NCI-H82 (cell line): ENCODE measurements at regions not wholly inside any gene's neighbourhood (a gene's known extent, or its start where the extent isn't known, plus 50 kb on each side); places are given as distances from the start of the nearest gene placed in this dataset.
A peak's percentile ranks its signal among the peaks of the same experiment; 100 is the strongest.
"Not testable (repeated sequence)": the region's sequence is repeated elsewhere in the genome, so short reads cannot be mapped to it uniquely, and the experiment has no call there.

Source experiments
- DNase-seq: peaks from one replicate; lab custom pipeline; 2025; lab: John Stamatoyannopoulos, UW

DNA sequence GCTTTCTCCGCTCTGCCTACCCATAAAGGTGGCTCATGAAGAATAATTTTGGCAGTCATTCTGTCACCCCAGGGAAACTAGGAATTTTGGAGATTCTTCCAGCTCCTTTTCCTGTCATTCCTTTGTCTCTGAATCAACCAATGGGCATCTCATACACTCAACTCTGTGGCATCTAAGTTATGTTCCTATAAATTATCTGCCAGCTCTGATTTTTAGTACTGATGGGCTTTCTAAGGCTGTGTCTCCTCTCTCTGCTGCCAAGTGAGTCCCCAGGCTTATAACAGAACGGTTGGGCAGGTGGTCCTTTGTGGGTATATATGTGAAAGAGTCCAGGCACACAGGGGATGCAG, 226.8 kb downstream of the NMUR2 start:
- DNase-seq, result no peak

DNA sequence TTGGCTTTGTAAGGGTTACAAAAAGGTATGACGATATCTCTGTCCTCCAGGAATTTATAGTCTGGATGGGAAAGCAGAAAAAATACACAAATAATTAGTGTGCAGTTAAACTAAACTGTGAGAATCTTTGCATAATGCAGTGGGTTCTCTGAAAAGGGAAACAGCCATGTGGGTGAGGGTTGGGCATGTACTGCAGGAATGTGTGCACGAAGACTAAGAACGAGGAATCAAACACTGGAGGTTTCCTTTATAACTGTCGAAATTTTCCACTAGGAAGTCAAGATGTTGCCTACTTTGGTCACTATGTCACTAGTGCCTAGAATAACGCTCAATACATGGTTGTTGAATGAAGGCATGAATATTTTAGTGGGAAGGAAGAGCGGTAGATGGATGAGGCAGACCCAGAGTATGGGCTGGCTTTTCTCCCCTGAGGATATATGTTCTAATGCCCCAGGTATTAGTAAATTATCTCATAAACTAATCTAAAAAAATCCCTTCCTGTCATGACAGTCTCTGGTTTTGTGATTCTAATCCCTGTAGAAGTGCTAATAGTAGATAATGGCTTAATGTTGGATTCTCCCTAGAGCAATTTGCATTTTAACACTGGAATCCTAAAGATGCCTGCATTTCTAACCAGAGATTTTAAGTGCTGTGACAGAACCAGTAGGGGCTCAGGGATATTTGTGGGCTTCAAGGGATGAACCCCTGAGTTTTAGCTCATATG, 227.3 kb downstream of the NMUR2 start:
- no peak for DNase-seq

DNA sequence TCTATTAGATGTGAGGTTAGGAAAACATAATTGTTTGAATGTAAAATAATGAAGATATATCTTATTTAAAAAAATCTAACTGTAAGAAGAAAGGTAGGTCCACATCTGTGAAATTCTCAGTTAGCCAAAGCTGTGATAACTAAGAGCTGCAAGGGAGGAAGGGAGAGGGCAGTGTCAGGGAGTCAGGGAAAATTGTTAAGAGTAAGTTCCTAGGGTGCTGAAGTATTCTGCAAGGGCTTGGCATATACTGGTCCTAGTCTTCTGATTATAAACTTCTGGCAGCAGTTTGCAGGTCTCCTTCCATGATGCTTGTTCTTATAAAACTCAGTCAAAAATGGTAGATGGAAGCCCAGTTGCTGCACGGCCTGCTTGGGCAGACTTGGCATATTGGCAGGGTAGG, 233.2 kb downstream of the NMUR2 start:
- no peak for DNase-seq

DNA sequence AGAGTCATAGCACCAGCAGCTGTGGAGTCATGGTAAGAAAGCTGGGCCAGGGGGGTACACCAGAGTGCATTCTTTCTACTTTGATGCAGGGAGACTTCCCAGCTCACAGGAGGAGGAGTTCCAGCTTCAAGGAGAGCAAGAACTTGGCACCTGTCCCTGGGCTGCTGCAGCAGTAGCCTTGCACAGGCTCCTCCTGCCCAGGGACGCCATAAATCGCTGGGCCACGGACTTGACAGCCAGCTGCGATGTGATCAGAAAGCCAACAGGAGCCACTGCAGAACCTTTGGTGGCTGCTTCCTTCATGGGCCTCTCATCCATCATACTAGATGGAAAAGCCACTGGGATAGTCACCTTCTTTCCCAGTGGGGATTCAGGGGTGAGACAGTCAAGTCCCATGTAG, 234.7 kb downstream of the NMUR2 start:
- DNase-seq, result peak; percentile 1

DNA sequence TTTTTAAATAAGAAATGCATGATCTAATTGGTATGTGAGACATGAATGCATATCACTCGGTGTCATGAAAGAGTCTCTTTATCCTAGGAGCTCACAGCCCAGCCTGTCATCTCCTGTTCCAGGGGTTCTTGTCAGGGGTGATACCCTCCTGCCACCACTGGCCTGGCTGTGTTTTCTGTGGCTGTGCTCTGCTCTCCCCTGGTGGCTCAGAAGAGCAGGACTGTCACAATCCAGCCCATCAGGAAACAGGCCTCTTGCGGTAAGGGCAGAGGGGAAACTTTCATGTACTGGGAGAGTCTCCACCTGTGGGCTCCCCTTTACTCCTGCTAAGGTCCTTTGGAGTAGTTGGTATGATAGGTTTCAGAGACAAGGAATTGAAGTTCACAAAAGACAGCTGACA, 240.2 kb upstream of the GLRA1 start:
- DNase-seq, result no peak

DNA sequence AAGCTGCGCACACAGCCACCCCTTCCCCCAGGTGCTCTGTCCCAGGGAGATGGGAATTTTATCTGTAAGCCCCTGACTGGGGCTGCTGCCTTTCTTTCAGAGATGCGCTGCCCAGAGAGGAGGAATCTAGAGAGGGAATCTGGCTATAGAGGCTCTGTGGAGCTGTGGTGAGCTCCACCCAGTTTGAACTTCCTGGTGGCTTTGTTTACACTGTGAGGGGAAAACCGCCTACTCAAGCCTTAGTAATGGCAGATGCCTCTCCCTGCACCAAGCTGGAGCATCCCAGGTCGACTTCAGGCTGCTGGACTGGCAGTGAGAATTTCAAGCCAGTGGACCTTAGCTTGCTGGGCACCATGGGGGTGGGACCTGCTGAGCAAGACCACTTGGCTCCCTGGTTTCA, 235.2 kb upstream of the GLRA1 start:
- not testable (repeated sequence) for DNase-seq

DNA sequence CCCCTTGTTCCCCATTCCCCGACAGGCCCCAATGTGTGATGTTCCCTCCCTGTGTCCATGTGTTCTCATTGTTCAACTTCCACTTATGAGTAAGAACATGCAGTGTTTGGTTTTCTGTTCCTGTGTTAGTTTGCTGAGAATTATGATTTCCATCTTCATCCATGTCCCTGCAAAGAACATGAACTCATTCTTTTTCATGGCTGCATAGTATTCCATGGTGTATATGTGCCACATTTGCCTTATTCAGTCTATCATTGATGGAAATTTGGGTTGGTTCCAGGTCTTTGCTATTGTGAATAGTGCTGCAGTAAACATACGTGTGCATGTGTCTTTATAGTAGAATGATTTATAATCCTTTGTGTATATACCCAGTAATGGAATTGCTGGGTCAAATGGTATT, 229.8 kb upstream of the GLRA1 start:
- DNase-seq, result not testable (repeated sequence)

DNA sequence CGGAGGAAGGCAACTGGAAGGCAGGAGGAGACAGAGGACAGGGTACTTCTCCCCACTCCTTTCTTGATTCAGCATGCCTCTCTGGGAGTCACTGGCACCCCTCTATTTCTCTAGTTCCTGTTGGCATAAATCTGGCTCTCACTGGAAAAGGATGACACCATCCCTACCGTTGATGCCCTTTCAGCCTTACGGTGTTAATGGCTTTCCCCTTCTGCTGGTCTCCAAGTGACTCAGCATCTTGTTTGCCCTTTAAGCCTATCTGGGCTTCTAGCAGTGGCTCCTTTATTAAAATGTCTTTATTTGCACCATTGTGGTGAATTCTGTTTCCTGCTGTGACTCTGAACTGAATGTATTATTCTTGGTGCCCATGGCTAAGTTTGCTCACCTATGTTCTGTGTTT, 227.3 kb upstream of the GLRA1 start:
- DNase-seq, result no peak

DNA sequence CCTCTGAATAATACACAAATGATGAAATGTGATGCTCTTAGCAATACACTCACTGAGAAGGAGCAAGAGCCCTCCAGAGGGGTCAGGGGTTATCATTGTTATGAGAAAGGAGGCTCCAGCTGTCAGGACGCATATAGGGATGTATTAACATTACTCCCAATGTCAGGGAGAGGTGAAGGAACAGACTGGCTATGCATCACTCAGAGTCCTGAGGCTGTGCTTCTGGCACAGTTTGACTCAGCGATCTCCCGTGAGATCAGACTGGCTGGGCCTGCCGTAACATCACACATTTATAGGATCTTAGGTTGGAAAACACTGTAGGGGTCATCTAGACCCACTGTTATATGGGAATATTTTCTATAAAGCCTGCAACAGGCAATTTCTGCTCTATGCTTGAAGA, 226.5 kb upstream of the GLRA1 start:
- no peak for DNase-seq

DNA sequence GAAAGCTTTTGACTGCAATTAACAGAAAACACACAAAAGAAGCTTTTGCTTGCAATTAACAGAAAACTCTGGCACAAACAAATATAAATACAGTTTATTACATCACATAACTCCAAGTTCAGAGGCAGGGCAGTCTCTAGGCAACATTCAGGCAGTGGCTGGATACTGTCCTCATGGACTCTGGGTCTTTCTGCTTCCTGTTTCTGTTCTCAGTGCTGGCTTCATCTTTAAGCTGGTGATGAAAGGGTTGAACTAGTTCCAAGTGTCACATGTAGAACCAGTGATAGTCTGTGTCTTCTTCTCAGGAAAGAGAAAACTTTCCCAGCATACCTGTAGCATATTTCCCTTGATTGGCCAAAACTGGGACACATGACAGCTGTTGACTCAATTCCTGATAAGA, 222.6 kb upstream of the GLRA1 start:
- no peak for DNase-seq

DNA sequence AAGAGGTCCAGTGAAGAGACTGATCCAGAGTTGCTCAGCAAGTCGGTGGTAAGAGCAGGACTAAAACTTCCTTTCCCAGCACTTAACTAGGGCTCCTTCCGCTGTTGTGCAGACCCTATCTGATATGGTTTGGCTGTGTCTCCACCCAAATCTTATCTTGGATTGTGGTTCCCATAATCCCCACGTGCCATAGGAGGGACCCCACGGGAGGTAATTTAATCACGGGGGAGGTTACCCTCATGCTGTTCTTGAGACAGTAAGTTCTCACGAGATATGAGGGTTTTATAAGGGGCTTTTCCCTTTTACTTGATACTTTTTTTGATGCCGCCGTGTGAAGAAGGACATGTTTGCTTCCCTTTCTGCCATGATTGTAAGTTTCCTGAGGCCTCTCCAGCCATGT, 221.9 kb upstream of the GLRA1 start:
- no peak for DNase-seq

DNA sequence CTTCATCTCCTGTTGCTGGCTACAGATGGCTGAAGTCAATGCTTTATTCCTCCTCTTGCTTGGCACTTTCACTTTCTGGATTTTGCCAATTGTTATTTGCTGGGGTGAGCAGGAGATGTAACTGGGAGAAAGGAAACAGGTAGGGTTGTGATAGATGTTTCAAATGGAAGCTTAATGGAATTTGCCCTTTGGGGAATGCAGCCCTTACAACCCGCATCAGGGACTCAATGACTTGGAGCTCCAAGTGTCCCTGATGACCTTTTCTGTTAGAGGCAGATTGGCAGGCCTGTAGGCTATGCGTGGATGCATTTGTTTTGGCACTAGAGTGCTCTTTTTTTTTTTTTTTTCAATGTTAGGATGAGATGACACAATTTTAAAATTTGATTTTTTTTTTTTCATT, 219.9 kb upstream of the GLRA1 start:
- no peak for DNase-seq

DNA sequence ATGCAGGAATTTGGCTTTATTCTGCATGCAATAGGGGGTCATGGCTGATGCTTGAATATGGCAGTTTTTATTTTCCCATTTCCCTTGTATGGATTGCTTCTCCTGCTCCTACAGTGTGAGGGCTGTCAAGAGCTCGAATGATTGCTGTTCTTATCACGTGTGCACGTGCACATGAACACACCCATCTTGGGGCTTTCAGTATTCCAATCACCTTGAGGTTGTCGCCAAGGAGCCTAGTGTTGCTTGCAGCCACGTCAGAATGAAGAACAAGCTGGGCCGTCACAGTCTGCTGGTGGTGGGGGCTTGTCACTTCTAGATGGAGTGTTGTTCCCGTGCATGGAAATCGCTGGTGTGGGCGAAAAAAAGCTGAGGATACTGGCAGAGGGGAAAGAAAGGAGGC, 219.4 kb upstream of the GLRA1 start:
- no peak for DNase-seq

DNA sequence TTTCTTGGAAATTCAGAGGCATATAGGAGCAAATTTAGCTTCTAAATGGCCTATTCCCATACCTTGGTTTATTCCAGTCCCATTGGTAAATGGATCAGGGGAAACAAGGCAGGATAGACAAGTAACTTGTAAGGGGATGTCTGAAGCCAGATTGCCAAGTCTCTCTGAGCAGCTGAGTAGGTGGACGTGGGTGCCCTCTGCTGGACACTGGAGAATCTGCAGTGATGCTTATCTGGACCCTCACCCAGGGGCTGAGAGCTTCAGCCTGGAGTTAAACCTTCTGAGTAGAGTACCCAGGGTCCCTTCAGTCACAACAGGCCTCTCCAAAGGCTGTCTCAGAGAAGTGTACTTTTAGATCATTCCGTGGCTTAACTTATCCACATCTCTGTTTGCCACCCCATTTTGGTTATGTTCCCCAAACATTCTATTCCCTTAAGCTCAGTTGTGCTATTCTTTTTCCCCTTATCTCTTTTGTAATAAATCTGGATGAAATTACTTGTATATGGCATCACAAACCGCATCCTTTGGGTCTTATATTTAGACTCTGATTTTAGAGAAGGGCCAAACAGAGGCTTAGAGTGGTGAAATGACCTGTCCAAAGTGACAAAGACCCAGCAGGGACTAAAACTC, 218.3 kb upstream of the GLRA1 start:
- peak; percentile 88 for DNase-seq

DNA sequence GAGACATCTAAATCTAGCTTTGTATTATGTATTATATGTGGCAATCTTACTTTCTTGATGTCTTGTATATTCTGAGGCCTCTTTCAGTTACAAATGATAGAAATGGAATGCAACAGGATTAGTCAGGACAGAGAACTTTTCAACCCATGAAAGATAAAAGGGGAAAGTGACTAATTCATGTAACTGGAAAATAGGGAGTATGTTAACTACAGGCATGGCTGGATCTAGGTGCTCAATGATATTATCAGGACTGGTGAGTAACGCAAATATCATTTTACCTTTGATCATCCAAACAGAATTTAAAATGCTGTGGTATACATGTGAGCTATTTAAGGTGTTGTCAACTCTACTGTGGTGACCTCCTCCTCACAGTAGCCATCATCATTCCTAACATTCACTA, 215.7 kb upstream of the GLRA1 start:
- no peak for DNase-seq

DNA sequence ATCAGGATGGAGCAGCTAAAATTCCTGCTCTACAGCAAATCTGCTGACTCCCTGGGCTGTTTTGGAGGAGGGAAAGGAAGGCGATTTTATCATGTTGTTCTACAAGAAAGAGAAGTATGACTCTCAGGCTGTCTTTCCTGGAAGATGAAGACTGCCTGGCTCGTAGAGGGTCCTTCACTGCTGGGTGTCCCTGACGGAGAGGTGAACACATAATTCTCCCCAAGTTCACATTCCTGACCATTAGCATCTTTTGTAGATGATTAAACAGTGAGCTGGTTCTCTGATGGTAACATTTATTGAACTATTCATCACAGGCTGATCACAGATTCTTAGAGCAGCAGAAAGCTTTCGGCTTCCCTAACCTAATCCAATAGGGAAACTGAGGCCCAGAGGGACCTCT, 212.4 kb upstream of the GLRA1 start:
- DNase-seq, result no peak

DNA sequence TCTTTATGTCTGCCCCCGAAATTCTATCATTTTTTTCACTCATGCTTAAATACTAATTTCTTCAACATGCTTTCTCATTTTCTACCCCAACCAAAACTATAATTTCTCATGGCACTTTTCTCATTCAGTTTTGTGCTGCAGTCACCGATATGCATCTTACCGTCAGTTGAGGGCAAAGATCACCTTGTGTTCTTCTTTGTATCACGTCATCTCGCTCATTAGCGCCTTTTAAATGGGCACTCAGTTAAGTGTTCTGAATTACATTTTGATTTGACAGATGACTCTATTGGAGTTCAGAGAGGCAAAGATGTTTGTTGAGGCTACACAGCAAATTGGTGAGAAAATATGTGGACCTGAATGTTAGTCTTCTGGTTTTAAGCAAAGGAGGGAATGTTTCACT, 211.7 kb upstream of the GLRA1 start:
- no peak for DNase-seq

DNA sequence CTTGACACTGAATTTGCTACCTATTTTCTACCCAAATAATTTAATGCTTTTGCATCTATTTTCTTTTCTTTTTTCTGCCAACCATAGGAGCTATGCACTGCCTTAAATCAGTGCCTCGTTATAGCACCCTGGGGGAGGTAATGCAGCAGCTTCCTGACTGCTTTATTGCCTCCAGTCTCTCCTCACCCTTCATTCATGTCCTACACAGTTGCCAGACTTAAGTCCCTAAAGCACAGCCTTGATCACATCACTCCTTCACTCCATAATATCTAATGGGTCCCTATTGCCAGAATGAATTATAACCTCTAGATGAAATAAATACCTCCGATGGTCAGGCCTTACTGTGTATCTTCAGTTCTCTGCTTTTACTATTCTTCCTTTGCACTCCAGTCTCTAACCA, 211.2 kb upstream of the GLRA1 start:
- no peak for DNase-seq

DNA sequence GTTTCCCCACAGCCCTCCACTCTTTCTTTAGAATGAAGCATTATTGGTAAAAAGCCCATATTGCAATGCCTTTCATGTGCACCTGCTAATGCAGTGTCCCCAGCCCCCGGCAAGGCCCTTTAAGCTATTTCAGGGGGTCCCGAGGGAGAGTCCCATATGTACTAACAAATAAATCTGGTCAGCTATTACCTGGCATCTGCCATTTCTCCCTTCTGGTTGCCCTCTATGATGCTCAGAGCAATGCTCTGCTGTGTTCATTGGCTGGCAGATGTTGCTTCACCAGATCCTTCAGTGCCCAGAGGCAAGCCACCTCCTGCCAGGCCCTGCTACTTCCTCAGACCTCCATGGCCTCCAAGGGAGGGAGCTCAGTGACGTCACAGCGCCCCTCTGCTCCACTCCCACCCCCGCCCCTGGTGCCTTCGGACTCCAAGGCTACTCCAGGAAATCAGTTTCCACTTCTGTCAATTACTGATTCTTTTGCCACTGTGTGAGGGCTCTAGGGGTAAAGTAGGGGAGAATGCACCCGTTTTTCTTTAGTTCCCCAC, 201.1 kb upstream of the GLRA1 start:
- DNase-seq, result peak; percentile 46

DNA sequence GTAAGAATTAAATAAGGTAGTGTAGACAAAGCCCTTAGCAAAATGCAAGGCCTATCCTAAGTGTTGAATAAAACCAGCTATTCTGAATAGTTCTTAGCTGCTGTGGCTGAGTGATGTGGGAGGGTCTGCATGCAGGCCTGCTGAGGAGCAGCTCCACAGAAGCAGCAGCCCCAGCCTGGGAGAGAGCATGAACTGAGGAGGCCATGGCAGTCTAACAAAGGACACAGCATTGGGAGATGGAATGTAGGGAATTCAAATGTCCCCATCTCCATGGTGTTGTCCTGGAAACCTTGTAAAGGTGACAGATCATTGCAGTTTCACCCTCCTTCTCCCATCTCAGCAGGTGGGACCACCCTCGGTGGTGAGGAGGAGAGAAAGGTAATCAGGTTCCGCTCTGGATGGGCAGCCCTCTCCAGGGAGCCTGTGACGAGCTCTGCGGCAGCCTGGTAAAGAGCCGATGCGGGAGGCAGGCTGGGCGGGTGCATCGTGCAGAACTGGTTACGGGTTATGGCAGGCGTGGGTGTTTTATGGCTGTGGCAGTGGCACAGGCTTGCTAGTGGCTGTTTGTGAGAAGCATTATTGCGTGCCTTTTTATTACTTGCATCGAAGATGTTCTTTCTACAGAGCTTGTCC, 199.9 kb upstream of the GLRA1 start:
- no peak for DNase-seq

DNA sequence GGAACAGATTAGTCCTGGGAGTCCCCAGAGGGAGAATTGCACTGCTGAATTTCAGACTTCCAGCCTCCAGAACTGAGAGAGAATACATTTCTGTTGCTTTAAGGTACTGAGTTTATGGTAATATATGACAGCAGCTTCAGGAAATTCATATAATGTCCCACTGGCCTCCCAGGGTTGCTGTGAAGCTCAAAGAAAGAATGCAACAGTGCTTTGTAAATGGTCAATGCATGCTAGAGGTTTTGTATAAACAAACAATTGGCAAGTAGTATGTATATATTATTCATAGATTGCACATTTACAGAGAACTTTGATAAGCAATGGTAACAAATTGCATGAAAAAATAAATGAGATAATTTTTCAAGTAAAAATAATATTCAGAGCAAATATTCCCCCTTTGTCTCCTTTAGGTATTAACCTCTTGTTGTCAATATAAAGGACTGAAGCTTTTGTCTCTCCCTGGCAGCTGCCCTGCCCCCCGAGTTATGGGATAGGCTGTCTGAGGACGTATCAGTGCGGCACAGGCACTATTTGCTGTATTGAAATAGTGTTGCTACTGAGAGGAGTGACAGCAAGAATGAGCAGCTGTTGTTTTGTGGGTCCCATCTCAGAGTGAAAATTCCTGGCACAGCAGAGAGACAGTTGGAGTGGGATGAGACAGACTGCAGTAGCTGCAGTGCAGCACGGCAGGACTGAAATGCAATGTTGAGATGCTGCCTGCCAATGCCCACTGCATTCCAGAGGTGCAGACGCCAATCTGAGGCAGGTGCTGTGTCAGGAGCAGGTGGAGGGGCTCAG, 194.2 kb upstream of the GLRA1 start:
- DNase-seq, result no peak

DNA sequence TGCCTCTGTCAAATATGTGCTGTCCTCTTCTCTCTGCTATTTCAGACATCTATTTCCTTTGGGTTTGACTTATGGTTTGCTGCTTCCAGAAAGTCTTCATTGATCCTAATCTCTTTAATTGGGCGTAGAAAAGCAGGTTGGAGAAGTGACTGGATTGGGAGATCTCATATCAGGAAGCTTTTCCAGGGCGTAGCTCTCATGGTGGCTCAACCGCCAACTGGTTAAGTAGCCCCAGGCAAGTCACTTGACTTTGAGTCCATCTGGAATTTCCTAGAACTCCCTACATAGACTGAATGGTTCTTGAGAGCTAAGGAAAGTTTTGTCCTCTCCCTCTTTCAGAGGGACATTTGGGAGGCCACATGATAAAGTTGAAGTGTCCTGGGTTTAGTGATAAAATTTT, 192.3 kb upstream of the GLRA1 start:
- peak; percentile 19 for DNase-seq

DNA sequence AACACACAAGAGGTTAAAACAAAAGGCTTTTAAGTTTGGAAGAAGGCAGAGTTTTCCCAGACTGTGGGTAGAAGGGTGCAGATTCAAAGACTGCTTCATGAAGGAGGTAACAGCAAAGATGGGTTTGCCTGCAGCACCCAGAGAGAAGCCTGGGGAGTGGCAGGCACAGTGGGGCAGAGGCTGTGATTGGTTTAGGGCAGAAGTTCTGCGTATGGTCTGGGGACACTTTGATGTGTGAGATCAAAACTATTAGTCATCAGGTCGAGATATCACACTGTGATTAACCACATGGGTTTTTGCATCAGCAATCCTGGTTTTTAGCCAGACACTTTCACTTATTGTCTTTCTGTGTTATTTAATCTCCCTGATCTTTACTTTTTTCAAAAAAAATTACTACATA, 188.8 kb upstream of the GLRA1 start:
- no peak for DNase-seq
